HG03469 (cell line): ENCODE measurements at regions not wholly inside any gene's neighbourhood (a gene's known extent, or its start where the extent isn't known, plus 50 kb on each side); places are given as distances from the start of the nearest gene placed in this dataset.

ENCODE experiments used
- ATAC-seq: cut with Tn5 transposase; IDR thresholded peaks from one replicate; pipeline ENCODE4 v1.9.1; 2021; ENCODE audit warnings: mild to moderate bottlenecking, moderate library complexity, moderate number of reproducible peaks; ENCODE audit not compliant: unreplicated experiment

GRCh38 chr9:104022083-104022482, 72.0 kb upstream of the SMC2 start:
- no peak for ATAC-seq

GRCh38 chr9:104025104-104025503, 69.0 kb upstream of the SMC2 start:
- no peak for ATAC-seq

- no peak for ATAC-seq
These were observed 68.2 kb upstream of the SMC2 start for GRCh38 chr9:104025945-104026344.

GRCh38 chr9:104027295-104027694, 66.8 kb upstream of the SMC2 start:
- ATAC-seq = peak; percentile 55

GRCh38 chr9:104028827-104029226, 65.3 kb upstream of the SMC2 start:
- ATAC-seq = no peak
